ENCODE measurements at regions not wholly inside any gene's neighbourhood (a gene's known extent, or its start where the extent isn't known, plus 50 kb on each side); places are given as distances from the start of the nearest gene placed in this dataset.

GRCh38 chr16:85306071-85306792 lies 194.0 kb upstream of the CIBAR2 start (continued):
- no peak for TF ChIP-seq ZXDC (CRISPR knock-in tag; IDR thresholded peaks at IDR 0.05)
- no peak for TF ChIP-seq MTA3 (CRISPR knock-in tag; IDR thresholded peaks at IDR 0.05)
- TF ChIP-seq FOXA3 (CRISPR knock-in tag; IDR thresholded peaks at IDR 0.05) = peak; percentile 80
- TF ChIP-seq ATF7-NPFF (CRISPR knock-in tag; IDR thresholded peaks at IDR 0.05; ENCODE audit: low read depth) = peak; percentile 50; the same call in 1 of the 2 replicates
- TF ChIP-seq ZNF773 (CRISPR knock-in tag; IDR thresholded peaks at IDR 0.05; ENCODE audit: borderline replicate concordance) = no peak
- TF ChIP-seq ATF3 (CRISPR knock-in tag; IDR thresholded peaks at IDR 0.05) = peak; percentile 80
- no peak for TF ChIP-seq SMARCE1 (IDR thresholded peaks at IDR 0.05; ENCODE audit: borderline replicate concordance)
- no peak for TF ChIP-seq DZIP1 (CRISPR knock-in tag; IDR thresholded peaks at IDR 0.05)
- TF ChIP-seq FOXO4 (CRISPR knock-in tag; conservative IDR thresholded peaks at IDR 0.05) = no peak
- TF ChIP-seq TFE3 (CRISPR knock-in tag; IDR thresholded peaks at IDR 0.05) = peak; percentile 93
- TF ChIP-seq ZNF496 (CRISPR knock-in tag; IDR thresholded peaks at IDR 0.05; ENCODE audit: insufficient replicate concordance) = no peak
- TF ChIP-seq ZNF282 (IDR thresholded peaks at IDR 0.05; ENCODE audit: partially characterized antibody) = no peak
- TF ChIP-seq HNRNPUL1 (IDR thresholded peaks at IDR 0.05; ENCODE audit: low read depth, low read length) = no peak
- TF ChIP-seq RFX3 (CRISPR knock-in tag; IDR thresholded peaks at IDR 0.05) = no peak
- TF ChIP-seq ELF1 (CRISPR knock-in tag; IDR thresholded peaks at IDR 0.05) = peak; percentile 68
- no peak; the same call in 1 of the 2 replicates for TF ChIP-seq ZC3H13 (CRISPR knock-in tag; IDR thresholded peaks at IDR 0.05)
